Stimulated activated CD8-positive, alpha-beta memory T cell treated with anti-CD3 and anti-CD28 coated beads, Interleukin-15, amount 100 ng/mL, for 1 hour (primary cell): ENCODE measurements at regions not wholly inside any gene's neighbourhood (a gene's known extent, or its start where the extent isn't known, plus 50 kb on each side); places are given as distances from the start of the nearest gene placed in this dataset.

Source experiments
- DNase-seq: peaks from one replicate; pipeline ENCODE4 v3.0.0-alpha.2; 2020; ENCODE audit warnings: low read depth

- no peak for DNase-seq
Measured at GRCh38 chr10:2949948-2950354, 117.4 kb upstream of the PFKP start.

- no peak for DNase-seq
Measured at GRCh38 chr10:2949221-2949947, 118.0 kb upstream of the PFKP start.

GRCh38 chr10:2948127-2948854 lies 119.1 kb upstream of the PFKP start:
- DNase-seq: no peak

- DNase-seq: no peak
Measured at GRCh38 chr10:2944788-2945187, 122.6 kb upstream of the PFKP start.

- DNase-seq: no peak
Measured at GRCh38 chr10:2943932-2944614, 123.3 kb upstream of the PFKP start.

- no peak for DNase-seq
Measured at GRCh38 chr10:2942938-2943337, 124.4 kb upstream of the PFKP start.

GRCh38 chr10:2938869-2939268 lies 128.5 kb upstream of the PFKP start:
- no peak for DNase-seq

GRCh38 chr10:2936816-2937215 lies 130.5 kb upstream of the PFKP start:
- no peak for DNase-seq

GRCh38 chr10:2935647-2936386 lies 131.5 kb upstream of the PFKP start:
- DNase-seq: no peak

GRCh38 chr10:2933924-2934323 lies 133.4 kb upstream of the PFKP start:
- DNase-seq: no peak

- no peak for DNase-seq
Measured at GRCh38 chr10:2933519-2933918, 133.8 kb upstream of the PFKP start.

GRCh38 chr10:2933071-2933470 lies 134.3 kb upstream of the PFKP start:
- no peak for DNase-seq

- no peak for DNase-seq
Measured at GRCh38 chr10:2929480-2930258, 137.7 kb upstream of the PFKP start.

- DNase-seq: peak; percentile 14
Measured at GRCh38 chr10:2927958-2928840, 139.1 kb upstream of the PFKP start.

GRCh38 chr10:2926918-2927660 lies 140.3 kb upstream of the PFKP start:
- no peak for DNase-seq

- DNase-seq: no peak
Measured at GRCh38 chr10:2925631-2926030, 141.7 kb upstream of the PFKP start.

GRCh38 chr10:2924431-2924830 lies 142.9 kb upstream of the PFKP start:
- no peak for DNase-seq

- DNase-seq: no peak
Measured at GRCh38 chr10:2921956-2922680, 145.2 kb upstream of the PFKP start.

- no peak for DNase-seq
Measured at GRCh38 chr10:2920637-2921036, 146.7 kb upstream of the PFKP start.
